OCI-LY3 (cell line): ENCODE measurements at regions not wholly inside any gene's neighbourhood (a gene's known extent, or its start where the extent isn't known, plus 50 kb on each side); places are given as distances from the start of the nearest gene placed in this dataset.

Source experiments
- CTCF ChIP-seq: fragments of 200-600, 300-600 bp; sonication (generic); IDR thresholded peaks from 2 replicates; pipeline ENCODE4 v1.5.1; 2014; ENCODE audit warnings: antibody characterized with exemption, low read length, low read depth
- EZH2phosphoT487 ChIP-seq: fragments of 200-600 bp; shearing (Covaris generic); IDR thresholded peaks from 2 replicates; pipeline ENCODE4 v1.6.1; 2018; ENCODE audit warnings: antibody characterized with exemption, mixed run types, low read depth

GRCh38 chr14:82379291-82379690 is 845.6 kb upstream of the SEL1L start:
- TF ChIP-seq EZH2phosphoT487, result no peak
- TF ChIP-seq CTCF, result no peak
